Transverse colon (tissue), 4 donors: ENCODE measurements at regions not wholly inside any gene's neighbourhood (a gene's known extent, or its start where the extent isn't known, plus 50 kb on each side); places are given as distances from the start of the nearest gene placed in this dataset.

ENCODE experiments used
- DNase-seq: peaks from one replicate; pipeline ENCODE4 v3.0.0-alpha.2; 2019
- H3K27ac ChIP-seq, 4 donors: fragments of 200-600 bp; sonication (generic); 2 replicates each; pipeline ENCODE4 v1.5.1; 2016 to 2018; ENCODE audit warnings: inconsistent platforms in 4 of 4
- H3K27me3 ChIP-seq: fragments of 200-600 bp; sonication (generic); 2 replicates; pipeline ENCODE4 v1.5.1; 2017; ENCODE audit warnings: inconsistent platforms
- H3K36me3 ChIP-seq, 4 donors: fragments of 200-600 bp; sonication (generic); 2 replicates each; pipeline ENCODE4 v1.5.1; 2017 to 2019; ENCODE audit warnings: inconsistent platforms in 4 of 4
- H3K4me1 ChIP-seq, 4 donors: fragments of 200-600 bp; sonication (generic); 2 replicates each; pipeline ENCODE4 v1.5.1; 2017 to 2020; ENCODE audit warnings: inconsistent platforms in 4 of 4
- H3K4me3 ChIP-seq, 4 donors: fragments of 200-600 bp; sonication (generic); 1 replicate in 1 of 4; 2 replicates in 3 of 4; pipeline versions ENCODE4 v1.5.1 to v1.6.1; 2017 to 2019; ENCODE audit warnings: inconsistent platforms in 4 of 4
- H3K9me3 ChIP-seq, 2 donors: fragments of 200-600 bp; sonication (generic); 2 replicates each; pipeline ENCODE4 v1.5.1; 2017 to 2019; ENCODE audit warnings: inconsistent platforms in 2 of 2
- EP300 ChIP-seq: sonication (generic); formaldehyde crosslinking; IDR thresholded peaks from one replicate; pipeline ENCODE4 v1.6.1; 2017; ENCODE audit warnings: antibody characterized with exemption, low read depth
- POLR2A ChIP-seq: fragments of 450-650 bp; IDR thresholded peaks from one replicate; pipeline ENCODE4 v1.6.1; 2016; ENCODE audit warnings: antibody characterized with exemption, mild to moderate bottlenecking, moderate library complexity
- POLR2AphosphoS5 ChIP-seq, 3 donors: sonication (generic); formaldehyde crosslinking; IDR thresholded peaks; one replicate each; pipeline ENCODE4 v1.6.1; 2016; ENCODE audit warnings: antibody characterized with exemption in 3 of 3
- WGBS, 2 donors: methylation state at CpG; one replicate each; pipeline ENCODE4 v1.1.5; 2018; ENCODE audit warnings: low coverage in 1 of 2; 5-methylcytosine and 5-hydroxymethylcytosine counted together
- in situ Hi-C, 4 donors: fragments of 200-750 bp; cut with MboI; loops; one replicate each; pipeline versions ENCODE4 v1.15.0 to v1.15.1; 2017; ENCODE audit warnings: low sequenced_read_pairs in 3 of 4, low pct_ligation_motif_present in 1 of 4, low pct_unique_long_range_greater_than_20kb in 1 of 4
- intact Hi-C: fragments of 100-400 bp; cut with DNase I; formaldehyde crosslinking; loops from one replicate; pipeline ENCODE4 v1.15.1; 2023; ENCODE audit warnings: low total_unique reads
- TF ChIP-seq, protein P1 (sequence below), 5 experiments: fragments of 200-600 bp in 3 of 5; fragments of 450-650 bp in 2 of 5; sonication (generic) in 3 of 5; IDR thresholded peaks; 1 replicate in 2 of 5; 2 replicates in 3 of 5; pipeline ENCODE4 v1.5.1; 2016 to 2017; ENCODE audit warnings: antibody characterized with exemption in 5 of 5, inconsistent platforms in 3 of 5, mild to moderate bottlenecking in 2 of 5, moderate library complexity in 1 of 5

DNA sequence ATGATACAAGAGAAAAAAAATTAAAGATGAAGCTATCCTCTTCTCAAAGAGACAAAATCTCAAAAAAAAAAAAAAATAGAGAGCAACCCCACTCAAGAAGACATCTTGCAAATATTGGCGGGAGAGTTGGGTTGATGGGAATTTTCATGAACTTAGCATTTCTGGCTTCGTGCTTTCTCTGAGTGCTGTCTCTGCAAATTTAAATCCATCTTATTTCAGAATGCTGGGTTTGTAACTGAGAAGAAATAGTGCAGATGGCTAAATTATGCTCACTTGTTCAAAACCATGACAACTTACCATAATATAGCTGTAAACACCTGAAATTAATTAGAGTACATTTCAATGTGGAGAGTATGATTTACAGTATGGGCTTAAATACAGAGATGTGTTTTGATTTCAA is 484.8 kb upstream of the CELF2 start:
- H3K4me3 ChIP-seq, result no peak overlapping the region
- in situ Hi-C loops, result no loop called here
- H3K27ac ChIP-seq, result no peak overlapping the region
- no peaks in the 10 kb centered on the region for H3K27me3 ChIP-seq
- intact Hi-C loops, result no loop called here
- H3K9me3 ChIP-seq, result no peaks in the 10 kb centered on the region
- DNase-seq, result no peak
- WGBS, 2 donors, result 74 to 89% methylated on average over 2 of the region's 2 CpGs
- TF ChIP-seq, protein P1, sequence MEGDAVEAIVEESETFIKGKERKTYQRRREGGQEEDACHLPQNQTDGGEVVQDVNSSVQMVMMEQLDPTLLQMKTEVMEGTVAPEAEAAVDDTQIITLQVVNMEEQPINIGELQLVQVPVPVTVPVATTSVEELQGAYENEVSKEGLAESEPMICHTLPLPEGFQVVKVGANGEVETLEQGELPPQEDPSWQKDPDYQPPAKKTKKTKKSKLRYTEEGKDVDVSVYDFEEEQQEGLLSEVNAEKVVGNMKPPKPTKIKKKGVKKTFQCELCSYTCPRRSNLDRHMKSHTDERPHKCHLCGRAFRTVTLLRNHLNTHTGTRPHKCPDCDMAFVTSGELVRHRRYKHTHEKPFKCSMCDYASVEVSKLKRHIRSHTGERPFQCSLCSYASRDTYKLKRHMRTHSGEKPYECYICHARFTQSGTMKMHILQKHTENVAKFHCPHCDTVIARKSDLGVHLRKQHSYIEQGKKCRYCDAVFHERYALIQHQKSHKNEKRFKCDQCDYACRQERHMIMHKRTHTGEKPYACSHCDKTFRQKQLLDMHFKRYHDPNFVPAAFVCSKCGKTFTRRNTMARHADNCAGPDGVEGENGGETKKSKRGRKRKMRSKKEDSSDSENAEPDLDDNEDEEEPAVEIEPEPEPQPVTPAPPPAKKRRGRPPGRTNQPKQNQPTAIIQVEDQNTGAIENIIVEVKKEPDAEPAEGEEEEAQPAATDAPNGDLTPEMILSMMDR (IDR thresholded peaks at IDR 0.05), result no peak
- TF ChIP-seq EP300 (no peak), POLR2AphosphoS5 (IDR thresholded peaks at IDR 0.05) (no peak), POLR2A (no peak)
- no peaks in the 10 kb centered on the region for H3K36me3 ChIP-seq
- no peaks in the 10 kb centered on the region for H3K4me1 ChIP-seq

DNA sequence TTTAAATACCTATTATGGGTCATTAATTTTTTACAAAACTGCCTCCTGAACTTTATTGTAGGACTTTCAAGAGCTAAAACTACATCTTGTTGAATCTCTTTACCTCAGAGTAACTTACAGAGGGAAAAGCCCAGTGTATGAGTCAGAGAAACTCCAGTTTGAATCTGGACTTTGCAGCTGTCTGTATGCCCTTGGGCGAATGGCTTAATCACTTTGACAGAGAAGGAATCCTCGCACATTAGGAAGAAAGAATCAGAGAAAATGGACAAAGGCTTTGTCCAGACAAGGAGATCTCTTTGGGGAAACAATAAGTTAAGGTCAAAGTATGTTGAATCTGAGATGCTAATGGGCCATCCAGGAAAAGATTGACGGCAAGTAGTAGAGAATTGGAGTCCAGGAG is 484.2 kb upstream of the CELF2 start:
- in situ Hi-C loops, result no loop called here
- TF ChIP-seq POLR2AphosphoS5 (IDR thresholded peaks at IDR 0.05) (no peak), POLR2A (no peak), EP300 (no peak)
- TF ChIP-seq, protein P1 (IDR thresholded peaks at IDR 0.05), result no peak
- H3K27ac ChIP-seq, result no peak overlapping the region
- H3K36me3 ChIP-seq, result no peaks in the 10 kb centered on the region
- 84 to 100% methylated on average over 3 of the region's 3 CpGs for WGBS, 2 donors
- no peak for DNase-seq
- no peaks in the 10 kb centered on the region for H3K4me1 ChIP-seq
- no peak overlapping the region for H3K4me3 ChIP-seq
- intact Hi-C loops, result no loop called here
- no peaks in the 10 kb centered on the region for H3K9me3 ChIP-seq
- no peaks in the 10 kb centered on the region for H3K27me3 ChIP-seq

DNA sequence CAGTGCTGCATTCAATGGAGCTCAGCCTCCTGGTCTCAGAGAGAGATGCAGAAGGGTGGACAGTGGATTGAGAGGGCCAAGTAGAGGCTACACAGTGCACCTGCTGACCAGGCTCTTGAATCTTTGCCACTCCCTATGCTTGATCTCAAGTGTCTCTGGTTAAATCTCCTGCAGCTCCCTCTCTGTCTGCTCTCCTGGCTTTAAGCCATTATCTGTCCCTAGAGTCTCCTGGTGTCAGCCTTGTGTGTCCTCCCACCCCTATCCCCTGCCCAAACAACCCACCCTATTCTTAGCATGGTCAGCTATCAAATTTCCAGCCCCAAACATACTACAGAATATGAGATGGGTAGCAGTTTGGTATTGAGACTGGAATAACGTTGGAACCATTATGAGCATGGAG is 479.3 kb upstream of the CELF2 start:
- Histone ChIP-seq H3K9me3 (no peaks in the 10 kb centered on the region), H3K27ac (no peak overlapping the region), H3K4me3 (no peak overlapping the region), H3K36me3 (no peaks in the 10 kb centered on the region), H3K27me3 (no peaks in the 10 kb centered on the region), H3K4me1 (peaks cover 0 to 4% (median 0%) of the 10 kb centered on the region in 4 donors)
- no peak for DNase-seq
- in situ Hi-C loops, result no loop called here
- intact Hi-C loops, result no loop called here
- 83 to 90% methylated on average over 1 of the region's 1 CpG for WGBS, 2 donors
- TF ChIP-seq EP300 (no peak), POLR2AphosphoS5 (IDR thresholded peaks at IDR 0.05) (no peak), POLR2A (no peak)
- TF ChIP-seq, protein P1 (IDR thresholded peaks at IDR 0.05), result no peak

DNA sequence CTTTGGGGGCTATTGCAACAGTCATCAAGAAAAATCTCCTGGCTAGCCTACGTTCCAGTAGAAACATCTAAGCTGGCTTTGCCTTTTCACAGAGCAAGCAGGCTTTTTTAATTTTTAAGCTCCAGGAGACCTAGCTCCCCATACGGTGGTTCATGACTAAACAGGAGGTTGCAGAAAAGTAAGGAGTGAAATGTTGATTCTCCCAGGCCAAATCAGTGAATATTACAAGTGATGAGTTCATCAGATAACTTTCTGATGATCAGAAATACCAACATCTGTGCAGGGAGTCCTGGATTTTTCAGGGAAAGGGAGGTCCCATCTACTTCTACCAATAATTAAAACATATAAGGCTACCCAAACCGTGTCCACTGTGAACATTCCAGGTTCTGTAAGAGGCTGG is 477.3 kb upstream of the CELF2 start:
- Histone ChIP-seq H3K27ac (no peak overlapping the region), H3K36me3 (no peaks in the 10 kb centered on the region), H3K4me3 (no peak overlapping the region), H3K9me3 (no peaks in the 10 kb centered on the region), H3K27me3 (no peaks in the 10 kb centered on the region), H3K4me1 (peaks cover 0 to 4% (median 0%) of the 10 kb centered on the region in 4 donors)
- intact Hi-C loops (no loop called here), in situ Hi-C loops (no loop called here)
- DNase-seq, result no peak
- WGBS, 2 donors, result 40 to 70% methylated on average over 1 to 3 of the region's 3 CpGs
- TF ChIP-seq EP300, result no peak
- TF ChIP-seq, protein P1 (IDR thresholded peaks at IDR 0.05), result no peak
- TF ChIP-seq POLR2AphosphoS5 (IDR thresholded peaks at IDR 0.05), result no peak
- TF ChIP-seq POLR2A, result no peak
